ENCODE measurements at regions not wholly inside any gene's neighbourhood (a gene's known extent, or its start where the extent isn't known, plus 50 kb on each side); places are given as distances from the start of the nearest gene placed in this dataset.

DNA sequence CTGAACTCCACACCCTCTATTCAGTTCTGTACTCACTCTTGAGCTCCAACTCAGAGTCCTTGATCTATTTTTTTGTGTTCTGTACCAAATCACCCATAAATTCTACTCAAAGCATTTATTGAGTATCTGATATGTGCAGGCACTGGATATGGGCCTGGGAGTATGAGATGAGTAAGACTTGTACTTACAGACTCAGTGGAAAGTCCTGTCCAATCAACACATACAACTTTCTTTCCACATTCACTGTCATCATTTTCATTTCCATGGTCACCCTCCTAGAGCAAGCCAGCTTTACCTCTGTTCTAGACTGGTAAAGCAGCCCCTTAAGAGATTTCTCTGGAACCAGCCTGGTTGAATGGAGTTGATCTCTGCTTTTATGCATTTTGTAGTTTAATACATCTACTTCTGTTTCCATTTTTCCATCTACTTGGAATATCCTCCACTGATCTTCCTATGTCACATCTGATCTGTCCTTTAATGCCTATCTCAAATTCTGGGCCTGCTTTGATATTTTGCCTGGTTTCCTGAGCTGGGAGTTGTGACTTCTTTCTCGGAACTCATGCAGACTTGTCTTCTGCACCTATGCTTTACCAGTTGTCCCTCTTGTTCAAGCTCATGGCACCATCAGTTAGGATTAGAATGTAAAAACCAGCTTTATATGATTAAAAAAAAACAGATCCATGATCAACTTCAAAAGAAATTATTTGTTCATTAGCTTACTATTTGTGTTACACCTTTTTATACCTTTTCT lies 96.9 kb upstream of the GLS start:
- no peak for DNase-seq (ENCODE audit: low read depth in 1 of 2, low spot score in 1 of 2)

DNA sequence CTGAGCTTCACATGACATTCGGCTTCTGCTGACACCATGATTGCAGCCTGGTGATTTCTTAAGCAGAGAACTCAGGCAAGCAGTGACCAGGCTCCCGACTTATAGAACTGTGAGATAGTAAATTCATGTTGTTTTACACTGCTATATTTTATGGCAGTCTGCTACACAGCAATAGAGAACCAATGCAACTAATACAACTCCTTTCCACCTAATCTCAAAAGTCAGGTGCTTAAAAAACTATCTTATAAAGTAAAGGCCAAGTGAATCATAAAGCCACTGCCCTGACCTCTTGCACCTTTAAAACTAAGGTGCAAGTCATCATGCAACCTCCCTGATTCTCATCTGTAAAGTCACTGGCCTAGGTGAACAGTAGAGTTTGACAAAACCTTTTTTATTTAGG lies 95.3 kb upstream of the GLS start:
- no peak for DNase-seq (ENCODE audit: low read depth in 1 of 2, low spot score in 1 of 2)

DNA sequence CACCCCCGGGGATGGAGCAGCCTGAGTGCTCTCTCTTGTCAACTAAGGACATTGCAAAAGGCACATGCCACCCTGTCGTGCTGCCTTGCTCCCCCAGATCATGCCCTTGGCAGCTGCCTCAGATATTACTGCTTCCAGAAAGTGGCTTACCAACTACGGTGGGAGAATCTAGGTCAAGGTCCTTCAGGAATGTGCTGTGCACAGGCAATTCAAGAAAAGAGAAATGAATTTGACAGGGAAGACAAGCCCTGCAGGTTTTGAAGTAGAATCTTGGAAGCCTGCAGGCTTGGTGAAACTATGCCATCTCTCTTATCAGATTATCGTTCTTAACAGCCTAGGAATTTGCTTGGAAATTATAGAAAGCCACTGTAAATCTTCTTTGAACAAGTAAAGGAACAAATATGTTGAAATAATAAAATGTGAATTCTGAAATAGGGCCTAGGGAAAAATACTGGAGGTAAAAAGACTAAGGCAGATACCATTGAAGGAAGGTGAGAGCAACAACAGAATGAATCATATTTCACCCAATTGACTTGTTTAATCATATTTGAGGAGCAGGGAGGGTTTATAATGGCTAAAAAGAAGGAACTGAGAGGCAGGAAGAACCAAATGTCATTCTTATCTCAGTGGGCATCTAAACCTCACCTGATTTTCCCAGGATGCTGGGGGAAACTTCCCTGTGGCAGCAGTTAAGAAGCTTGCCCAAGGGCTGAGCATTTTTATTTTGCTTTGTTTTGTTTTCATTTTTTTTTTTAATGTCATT lies 94.0 kb upstream of the GLS start:
- no peak for DNase-seq (ENCODE audit: low read depth in 1 of 2, low spot score in 1 of 2)

DNA sequence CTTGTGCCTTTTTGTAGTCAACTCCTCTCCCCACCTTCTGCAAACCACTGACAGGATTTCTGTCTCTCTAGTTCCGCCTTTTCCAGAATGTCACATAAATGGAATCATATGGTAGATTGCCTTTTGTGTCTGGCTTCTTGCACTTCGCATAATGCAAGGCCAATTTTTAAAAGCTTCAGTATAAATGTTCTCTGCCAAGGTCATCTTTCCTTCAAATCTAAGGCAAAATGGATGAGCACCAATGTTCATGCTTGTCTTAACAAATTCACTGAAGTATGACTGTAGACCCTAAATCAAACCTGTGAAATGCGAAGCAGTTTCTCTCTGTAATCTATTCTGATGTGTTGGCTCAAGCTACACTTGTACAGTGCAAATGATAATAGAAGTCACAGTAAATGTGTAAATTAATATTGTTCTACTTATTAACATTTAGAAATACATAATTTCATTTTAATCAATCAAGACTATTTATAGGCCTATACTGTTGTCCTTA lies 92.8 kb upstream of the GLS start:
- DNase-seq (ENCODE audit: low read depth in 1 of 2, low spot score in 1 of 2), result no peak

DNA sequence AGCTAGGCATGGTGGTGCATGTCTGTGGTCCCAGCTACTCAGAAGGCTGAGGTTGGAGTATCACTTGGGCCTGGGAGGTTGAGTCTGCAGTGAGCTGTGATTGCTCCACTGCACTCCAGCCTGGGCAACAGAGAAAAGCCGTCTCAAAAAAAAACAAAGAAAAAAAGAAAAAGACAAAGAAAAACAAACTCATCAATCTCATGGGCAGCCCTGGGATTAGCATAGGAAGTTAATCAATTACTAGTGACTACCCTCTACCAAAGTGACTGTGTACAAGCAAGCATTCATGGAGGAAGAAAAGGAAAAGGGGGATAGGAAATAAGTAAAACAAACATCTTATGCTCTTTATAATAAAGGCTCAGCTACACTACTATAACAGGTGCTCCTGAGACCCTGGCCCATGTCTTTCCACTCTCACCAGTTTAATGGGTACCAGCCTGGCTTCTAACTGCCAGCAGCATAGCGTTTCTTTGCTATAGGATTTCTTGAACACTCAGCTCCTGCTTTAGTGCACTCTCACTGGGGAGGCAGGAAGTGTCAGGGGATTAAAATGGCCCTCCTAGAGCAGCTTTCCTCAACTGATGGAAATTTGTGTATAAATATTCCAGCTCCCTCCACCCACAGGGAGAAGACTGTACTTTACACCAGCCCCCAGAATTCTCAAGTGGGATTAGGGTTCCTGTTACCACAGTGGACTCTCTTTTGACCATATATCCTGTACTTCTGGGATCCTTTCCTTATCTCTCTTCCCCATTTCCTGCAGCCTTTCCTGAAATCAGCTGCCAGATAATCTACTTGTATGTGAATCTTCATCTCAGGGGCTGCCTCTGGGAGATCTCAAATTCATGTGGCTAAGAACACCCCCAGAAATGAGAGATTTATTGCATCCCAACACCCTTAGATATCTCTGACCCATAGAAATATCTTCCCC lies 91.3 kb upstream of the GLS start:
- no peak for DNase-seq (ENCODE audit: low read depth in 1 of 2, low spot score in 1 of 2)

DNA sequence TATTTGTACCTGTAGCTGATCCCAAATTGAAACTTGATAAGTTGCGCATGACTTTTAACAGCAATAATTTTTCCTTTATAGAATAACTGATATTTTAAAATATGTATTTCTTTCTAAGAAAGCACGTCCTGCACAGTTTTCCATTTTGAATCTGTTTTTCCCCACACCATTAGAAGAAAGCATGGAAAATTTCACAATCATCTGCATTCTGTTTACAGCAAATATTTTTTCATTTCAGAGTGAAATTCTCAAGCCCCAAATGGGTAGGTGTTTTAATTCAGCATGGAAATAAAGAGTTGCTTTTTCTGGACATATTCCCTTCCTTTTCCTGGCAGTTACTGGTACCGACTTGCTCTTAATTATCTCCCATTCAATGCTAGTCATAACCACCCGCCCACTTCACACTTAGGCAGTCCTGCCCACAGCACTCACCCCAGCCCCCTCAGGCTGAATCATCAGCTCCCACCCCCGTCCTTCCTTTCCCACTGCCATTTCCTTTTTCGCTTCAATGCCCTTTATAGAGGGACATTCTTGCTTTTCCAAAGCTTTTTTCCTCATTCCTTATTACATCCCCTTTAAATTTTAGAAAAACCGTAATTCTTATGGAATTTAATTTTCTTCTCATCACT lies 89.2 kb upstream of the GLS start:
- peak in 1 of 2 donors; percentile 42 for DNase-seq (ENCODE audit: low read depth in 1 of 2, low spot score in 1 of 2)

DNA sequence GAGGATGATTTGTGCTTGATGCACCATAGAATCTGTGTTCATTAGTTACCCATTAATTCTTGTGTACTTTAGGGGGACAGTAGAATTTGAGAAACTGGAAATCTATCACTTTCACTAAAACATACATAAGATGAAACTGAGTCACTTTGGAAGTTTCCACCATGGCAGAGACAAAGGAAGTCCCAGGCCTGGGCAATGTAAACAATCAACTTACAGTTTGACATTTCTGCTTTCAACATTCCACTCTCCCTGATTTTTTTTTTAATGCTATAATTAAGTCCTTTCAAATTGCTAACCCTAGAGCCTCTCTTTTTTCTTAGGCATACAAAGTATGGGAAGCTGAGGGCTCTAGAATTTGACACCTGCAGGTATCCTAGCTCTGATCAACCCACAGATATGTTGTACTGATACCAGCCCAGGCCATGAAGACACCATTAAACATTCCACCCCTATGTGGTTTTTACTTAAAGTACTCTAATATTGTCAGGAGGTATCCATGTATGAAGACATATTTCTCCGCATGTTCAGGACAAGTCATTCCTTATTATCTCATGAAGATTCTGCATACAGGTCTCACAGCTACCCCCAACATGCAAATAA lies 88.5 kb upstream of the GLS start:
- DNase-seq (ENCODE audit: low read depth in 1 of 2, low spot score in 1 of 2), result no peak

DNA sequence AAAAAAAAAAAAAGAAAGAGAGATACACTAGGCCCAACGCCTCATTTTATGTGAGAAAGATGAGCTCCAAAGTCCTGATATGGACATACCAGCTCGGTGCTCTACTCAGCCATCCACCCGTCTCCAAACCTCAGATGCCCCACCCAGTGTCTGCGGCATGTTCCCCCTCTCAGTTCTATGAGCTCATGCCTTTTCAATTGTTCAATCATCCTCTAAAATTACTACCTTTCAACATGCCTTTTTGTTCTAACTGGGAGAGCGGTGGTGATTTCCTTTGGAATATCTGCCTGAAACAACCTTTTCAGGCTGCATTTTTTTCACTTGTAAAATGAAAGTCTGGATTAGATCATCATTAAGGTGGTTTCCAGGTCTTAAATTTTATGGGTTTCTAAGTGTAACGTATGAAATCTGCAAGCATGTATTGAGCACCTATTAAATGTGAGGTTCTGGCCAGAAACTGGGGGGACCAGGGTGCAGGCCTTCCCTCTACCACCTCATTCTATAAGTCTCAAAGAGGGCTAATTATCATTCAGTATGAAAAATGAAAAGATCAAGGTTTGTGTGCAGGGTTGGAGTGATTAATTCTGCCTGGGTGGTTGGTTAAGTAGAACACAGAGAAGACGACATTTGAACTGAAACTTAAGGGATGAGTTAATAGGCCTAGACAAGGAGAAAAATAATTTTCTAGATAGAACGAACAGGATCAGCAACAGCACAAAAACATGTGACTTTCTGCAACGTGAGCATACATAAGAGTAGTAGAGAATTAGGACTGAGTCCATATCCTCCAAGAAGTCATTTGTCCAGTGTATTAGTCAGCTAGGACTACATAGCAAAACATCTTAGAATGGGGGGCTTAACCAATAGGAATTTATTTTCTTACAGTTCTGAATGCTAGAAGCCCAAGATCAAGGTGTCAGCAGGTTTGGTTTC lies 87.4 kb upstream of the GLS start:
- DNase-seq (ENCODE audit: low read depth in 1 of 2, low spot score in 1 of 2), result no peak

DNA sequence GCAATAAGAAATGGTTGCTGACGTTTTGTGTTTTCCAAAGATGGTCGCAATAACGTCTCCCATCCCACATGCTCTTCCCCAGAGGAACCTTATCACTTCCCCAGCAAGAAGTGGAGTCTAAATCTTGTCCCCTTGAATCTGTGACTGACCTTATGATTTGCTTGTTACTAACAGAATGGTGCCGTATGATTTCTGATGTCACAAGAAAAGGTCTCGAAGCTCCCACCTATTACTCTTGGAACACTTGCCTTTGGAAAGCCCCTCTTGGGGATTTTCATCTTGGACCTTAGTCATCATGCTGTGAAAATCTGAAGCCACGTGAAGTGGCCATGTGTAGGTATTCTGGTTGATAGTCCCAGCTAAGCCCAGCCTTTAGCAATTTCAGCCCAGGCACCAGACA lies 86.2 kb upstream of the GLS start:
- no peak for DNase-seq (ENCODE audit: low read depth in 1 of 2, low spot score in 1 of 2)

DNA sequence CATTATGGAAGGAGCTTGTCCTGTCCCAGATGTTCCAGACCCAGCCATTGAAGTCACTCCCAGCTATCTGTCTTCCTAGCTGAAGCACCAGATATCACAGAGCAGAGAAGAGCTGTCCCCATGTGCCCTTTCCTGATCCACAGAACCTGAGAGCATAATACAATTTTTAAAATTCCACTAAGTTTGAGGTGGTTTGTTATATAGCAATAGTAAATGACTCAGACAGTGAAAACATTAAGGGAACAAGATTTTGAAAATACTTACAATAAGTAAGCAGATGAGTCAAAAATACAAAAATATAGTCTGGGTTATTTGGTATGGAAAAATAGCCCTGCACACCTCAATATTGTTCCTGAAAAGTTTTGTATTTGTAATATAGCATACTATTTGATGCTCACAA lies 85.8 kb upstream of the GLS start:
- DNase-seq (ENCODE audit: low read depth in 1 of 2, low spot score in 1 of 2), result no peak

DNA sequence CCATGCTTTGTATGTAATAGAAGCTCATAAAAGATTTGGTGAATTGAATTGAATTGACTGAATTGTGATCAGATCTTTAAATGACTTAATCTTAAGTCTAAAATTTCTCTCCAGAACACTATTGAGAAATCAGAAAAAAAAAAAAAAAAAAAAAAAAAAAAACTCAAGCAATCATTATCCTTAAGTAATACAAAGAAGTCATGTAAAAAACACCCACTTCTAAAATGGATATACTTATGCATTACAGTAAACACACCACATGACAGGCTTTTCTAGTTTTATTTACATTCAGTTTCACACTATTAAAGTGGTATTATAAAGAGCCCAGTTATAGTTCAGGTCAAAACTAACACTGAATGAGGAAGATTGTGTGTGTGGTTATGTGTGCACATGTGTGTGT lies 84.9 kb upstream of the GLS start:
- no peak for DNase-seq (ENCODE audit: low read depth in 1 of 2, low spot score in 1 of 2)

DNA sequence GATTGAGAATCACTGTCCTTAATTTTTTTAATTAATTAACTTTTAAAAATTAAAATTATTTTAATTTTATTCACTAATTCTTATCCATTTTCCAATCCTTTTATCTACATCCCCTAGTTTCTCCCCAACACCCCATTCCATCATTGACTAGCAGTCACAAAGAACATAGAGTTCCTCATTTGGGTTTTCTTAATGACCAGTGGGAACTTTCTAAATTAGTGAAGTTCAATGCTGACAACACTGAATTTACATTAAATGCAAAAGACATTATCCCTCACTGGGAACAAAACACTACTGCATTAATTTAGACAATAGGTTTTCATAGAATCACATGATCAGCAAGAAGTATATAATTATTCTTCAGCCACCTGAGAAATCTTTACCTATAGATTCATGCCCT lies 80.6 kb upstream of the GLS start:
- no peak for DNase-seq (ENCODE audit: low read depth in 1 of 2, low spot score in 1 of 2)

DNA sequence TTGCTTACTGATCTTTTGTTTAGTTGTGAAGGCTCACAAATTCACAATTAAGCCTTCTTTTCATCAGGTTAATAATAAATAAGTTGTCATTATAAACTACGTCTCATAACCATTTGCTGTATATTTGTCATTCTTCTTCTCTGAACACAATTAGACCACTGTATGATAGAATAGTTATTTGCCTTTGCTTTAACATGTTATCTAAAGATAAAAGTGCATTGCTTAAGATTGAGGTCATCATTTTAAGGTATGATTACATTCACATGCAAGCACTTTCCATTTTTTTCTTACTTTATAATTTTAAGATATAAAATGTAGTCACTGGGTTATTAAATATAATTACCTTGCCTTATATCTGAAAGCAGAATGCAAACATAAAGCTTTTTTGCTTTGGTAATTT lies 80.1 kb upstream of the GLS start:
- DNase-seq (ENCODE audit: low read depth in 1 of 2, low spot score in 1 of 2), result no peak

DNA sequence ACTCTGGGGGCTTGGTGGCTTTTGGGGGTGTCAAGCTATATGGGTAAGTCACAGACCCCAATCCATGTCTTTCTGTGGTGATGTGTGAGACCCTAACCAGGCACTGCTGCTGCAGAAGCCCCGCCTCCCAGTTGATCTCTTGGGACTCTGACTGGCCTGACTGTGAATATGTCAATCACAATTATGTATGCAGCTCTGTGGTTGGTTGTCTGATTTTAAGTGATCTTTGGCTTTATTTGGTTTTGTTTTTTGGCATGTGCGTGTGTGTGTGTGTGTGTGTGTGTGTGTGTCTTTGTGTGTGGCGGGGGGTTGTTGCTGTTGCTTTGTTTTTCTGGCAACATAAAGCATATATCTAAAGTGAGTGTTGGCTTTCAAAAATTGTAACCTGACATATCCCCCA lies 78.5 kb upstream of the GLS start:
- DNase-seq (ENCODE audit: low read depth in 1 of 2, low spot score in 1 of 2), result no peak

DNA sequence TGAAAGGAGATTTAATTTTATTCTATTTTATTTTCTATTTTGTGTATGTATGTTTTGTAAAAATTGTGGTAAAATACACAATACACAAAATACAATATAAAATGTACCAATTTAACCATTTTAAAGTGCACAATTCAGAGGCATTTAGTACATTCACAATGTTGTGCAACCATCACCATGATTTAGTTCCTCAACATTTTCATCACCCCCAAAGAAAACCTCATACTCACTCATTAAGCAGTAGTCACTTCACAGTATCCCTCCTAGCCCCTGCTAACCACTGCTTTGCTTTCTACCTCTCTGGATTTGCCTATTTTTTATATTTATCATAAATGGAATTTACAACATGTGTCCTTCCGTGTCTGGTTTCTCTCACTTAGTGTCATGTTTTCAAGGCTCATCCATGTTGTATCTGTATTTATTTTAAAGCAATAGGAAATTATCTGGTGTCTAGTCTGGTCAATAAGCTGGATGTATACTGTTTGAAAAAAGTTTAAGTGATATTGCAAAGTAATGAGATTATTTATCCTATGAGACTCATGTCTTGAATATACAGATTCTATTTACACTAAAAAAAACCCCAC lies 77.9 kb upstream of the GLS start:
- DNase-seq (ENCODE audit: low read depth in 1 of 2, low spot score in 1 of 2), result no peak

DNA sequence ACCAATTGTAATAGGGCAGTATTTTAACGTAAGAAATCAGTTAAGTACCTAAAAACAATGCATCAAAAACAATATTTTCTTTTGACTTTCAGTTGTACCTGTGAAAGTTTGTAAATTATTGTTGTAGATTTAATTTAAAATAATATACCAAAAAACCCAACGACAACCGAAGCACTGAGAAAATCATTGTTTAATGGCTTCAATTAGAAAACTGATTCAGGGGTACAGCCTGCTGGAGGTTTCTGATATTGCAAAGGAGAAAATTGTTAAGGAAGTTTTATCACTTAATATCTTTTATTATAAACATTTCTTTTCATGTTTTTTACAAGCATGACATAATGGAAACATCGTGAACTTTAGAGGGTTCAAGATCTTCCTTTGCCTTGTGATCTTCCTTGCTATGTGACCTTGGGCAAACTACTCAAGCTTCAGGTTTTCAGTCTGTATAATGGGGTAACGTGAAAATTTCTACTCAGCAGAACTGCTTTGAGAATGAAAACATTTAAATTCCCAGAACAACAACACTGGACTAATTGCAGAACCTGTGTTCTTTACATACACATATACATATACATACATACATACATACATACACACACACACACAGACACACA lies 76.3 kb upstream of the GLS start:
- DNase-seq (ENCODE audit: low read depth in 1 of 2, low spot score in 1 of 2), result no peak

DNA sequence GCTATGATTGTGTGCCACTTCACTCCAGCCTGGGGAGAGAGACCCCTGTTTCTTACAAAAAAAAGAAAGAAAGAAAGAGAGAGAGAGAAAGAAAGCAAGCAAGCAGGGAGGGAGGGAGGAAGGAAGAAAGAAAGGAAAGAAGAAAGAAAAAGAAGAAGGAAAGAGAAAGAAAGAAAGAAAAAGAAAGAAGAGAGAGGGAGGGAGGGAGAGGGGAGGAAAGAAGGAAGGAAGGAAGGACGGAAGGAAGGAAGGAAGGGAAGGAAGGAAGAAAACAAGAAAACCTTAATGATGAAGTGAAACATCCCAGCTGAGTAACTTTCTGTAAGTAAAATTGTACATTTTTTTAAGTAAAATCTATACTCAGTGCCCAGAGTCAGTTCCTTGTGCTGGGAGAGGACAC lies 75.5 kb upstream of the GLS start:
- no peak for DNase-seq (ENCODE audit: low read depth in 1 of 2, low spot score in 1 of 2)

DNA sequence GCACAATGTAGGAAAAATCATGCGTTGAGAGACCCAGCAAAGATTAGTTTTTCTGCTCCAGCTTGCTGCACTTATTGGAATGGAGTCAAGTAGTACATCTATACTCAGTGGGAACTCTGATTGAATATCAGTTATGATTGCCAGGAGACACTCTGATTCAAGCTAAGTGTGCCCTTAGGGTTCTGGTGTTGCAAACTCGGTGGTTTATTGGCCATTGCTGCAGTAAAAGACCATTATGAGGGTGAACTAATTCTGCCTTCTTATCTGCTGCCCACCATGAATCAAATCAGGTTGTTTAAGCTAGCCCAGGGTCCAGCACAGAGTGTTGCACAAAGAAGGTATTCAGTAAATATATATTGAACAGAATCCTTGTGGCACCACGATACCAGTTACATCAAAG lies 74.8 kb upstream of the GLS start:
- no peak for DNase-seq (ENCODE audit: low read depth in 1 of 2, low spot score in 1 of 2)

DNA sequence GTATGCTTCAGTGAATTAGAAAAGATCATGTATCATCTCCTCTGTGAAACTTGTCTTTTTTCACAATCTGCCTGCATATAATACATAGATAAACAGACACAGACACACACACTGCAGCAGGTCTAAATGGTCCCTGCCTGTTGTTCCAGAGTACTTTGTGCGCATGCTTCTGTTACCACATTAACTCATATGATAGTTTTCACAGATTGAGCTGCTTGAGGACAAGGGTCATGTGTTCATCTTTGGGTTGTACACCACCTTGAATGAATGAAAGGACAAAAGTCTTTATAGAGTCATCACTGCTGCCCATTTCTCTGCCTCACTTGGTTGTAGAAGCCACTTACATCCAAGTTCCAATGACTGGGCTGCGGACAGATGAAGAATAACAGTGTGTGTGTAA lies 72.7 kb upstream of the GLS start:
- DNase-seq (ENCODE audit: low read depth in 1 of 2, low spot score in 1 of 2), result no peak
